Putamen (tissue), 1 donor: ENCODE measurements at regions not wholly inside any gene's neighbourhood (a gene's known extent, or its start where the extent isn't known, plus 50 kb on each side); places are given as distances from the start of the nearest gene placed in this dataset.

Experiments used
- DNase-seq: peaks from one replicate; pipeline ENCODE4 v3.0.0-alpha.2; 2016; ENCODE audit warnings: low spot score

- DNase-seq = no peak
These were observed 183.1 kb upstream of the SH3BP4 start for GRCh38 chr2:234768608-234769196.

- no peak for DNase-seq
These were observed 186.5 kb upstream of the SH3BP4 start for GRCh38 chr2:234765279-234765678.

GRCh38 chr2:234764372-234764771 lies 187.4 kb upstream of the SH3BP4 start:
- no peak for DNase-seq

- DNase-seq = no peak
These were observed 188.6 kb upstream of the SH3BP4 start for GRCh38 chr2:234763002-234763873.

GRCh38 chr2:234761910-234762309 lies 189.9 kb upstream of the SH3BP4 start:
- DNase-seq = no peak

- no peak for DNase-seq
These were observed 197.7 kb upstream of the SH3BP4 start for GRCh38 chr2:234754126-234754525.

GRCh38 chr2:234753701-234754100 lies 198.1 kb upstream of the SH3BP4 start:
- DNase-seq = no peak

DNA sequence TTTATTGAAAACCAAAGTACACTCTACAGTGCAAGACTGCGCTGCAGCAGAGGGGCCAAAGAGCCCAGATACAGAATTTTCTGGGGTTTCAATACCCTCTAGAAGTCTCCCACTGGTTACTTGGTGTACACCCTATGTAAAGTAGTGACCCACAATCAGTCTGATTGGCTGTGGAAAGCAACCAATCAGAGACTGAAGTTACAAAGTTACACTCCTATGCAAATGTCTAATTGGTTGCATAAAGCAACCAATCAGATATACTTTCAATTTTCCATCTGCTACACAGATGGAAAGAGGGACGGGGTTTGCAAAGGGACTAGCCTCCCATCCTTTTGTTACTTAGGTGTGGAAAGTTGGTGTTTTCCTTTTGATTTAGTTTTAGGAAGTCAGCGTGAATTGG lies 198.9 kb upstream of the SH3BP4 start:
- DNase-seq = no peak

- no peak for DNase-seq
These were observed 200.4 kb upstream of the SH3BP4 start for GRCh38 chr2:234751275-234751973.

DNA sequence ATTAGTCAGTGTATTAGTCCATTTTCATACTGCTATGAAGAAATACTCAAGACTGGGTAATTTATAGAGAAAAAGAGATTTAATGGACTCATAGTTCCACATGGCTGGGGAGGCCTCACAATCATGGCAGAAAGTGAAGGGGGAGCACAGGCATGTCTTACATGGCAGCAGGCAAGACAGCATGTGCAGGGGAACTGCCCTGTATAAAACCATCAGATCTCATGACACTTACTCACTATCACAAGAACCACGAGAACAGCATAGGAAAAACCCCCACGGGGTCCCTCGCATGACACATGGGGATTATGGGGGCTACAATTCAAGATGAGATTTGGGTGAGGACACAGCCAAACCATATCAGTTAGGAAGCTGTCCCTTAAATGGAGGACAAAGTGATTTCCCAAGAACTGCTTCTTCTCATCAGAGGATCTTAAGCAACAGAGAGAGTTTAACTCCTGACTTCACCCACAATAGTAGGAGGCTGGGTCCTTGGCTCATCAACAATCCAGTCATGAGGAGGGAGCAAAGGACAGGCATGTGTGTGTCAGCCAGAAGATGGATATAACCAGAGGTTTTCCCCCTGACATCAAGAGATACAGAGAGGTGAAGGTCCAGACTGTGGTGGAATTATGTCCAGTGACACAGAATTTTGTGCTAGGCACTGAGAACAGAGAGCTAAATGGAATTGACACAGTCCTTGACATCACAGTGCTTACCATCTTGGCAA lies 203.8 kb upstream of the SH3BP4 start:
- DNase-seq = no peak

GRCh38 chr2:234747032-234747431 lies 204.8 kb upstream of the SH3BP4 start:
- DNase-seq = no peak

DNA sequence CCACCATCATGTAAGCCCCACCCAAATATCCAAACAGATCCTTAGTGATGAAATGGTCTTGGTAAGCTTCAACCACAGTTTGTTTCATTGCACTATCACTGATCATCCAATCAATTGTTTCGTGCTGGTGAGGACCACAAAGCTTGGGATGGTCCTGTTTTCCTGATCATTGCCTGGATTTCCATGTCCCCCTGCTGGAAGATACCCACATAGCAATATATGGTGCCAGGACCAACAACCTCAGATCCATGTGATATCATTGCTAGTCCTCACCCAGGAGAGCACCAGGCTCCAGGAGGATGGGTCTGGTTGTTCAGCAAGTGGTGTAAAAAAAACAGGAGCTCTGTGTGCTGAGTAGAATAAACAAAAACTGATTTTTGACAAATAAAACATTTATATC lies 206.5 kb upstream of the SH3BP4 start:
- no peak for DNase-seq

- no peak for DNase-seq
These were observed 209.8 kb upstream of the SH3BP4 start for GRCh38 chr2:234741976-234742375.

DNA sequence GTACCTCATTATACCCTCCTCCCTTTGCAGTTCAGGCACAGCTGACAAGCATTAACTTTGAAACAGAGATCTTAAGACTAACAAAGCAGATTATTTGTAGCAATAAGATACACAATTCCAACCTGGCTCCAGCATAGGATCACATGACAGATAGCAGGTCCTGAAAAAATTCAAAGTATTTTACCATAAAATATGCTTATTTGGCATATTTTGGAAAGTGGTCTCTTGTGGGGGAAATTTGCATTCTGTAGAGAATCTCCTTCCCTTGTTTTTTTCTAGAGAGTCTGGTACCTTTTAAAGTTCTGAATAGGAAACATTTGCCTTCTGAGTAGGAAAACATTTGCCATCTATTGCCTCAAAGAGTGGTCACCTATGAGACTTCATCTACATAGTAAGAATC lies 212.8 kb upstream of the SH3BP4 start:
- no peak for DNase-seq

DNA sequence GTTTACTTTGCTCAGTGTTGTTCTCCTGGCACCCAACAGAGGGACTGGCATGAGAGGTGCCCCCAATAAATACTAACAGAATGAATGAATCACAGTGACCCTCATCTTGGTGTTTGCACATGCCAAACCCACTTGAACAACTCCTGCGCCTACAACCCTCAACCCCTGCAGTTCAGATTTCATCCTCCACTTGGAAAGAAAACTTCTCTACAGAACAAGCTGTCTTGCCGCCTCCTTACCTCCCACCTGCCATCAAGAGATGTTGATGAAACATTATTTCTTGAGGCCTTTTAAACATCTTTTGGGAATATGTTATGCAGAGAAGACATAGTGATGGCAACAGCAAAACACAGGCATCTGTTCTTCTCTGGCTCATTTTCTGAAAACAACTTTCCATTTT lies 216.0 kb upstream of the SH3BP4 start:
- DNase-seq = peak; percentile 9

DNA sequence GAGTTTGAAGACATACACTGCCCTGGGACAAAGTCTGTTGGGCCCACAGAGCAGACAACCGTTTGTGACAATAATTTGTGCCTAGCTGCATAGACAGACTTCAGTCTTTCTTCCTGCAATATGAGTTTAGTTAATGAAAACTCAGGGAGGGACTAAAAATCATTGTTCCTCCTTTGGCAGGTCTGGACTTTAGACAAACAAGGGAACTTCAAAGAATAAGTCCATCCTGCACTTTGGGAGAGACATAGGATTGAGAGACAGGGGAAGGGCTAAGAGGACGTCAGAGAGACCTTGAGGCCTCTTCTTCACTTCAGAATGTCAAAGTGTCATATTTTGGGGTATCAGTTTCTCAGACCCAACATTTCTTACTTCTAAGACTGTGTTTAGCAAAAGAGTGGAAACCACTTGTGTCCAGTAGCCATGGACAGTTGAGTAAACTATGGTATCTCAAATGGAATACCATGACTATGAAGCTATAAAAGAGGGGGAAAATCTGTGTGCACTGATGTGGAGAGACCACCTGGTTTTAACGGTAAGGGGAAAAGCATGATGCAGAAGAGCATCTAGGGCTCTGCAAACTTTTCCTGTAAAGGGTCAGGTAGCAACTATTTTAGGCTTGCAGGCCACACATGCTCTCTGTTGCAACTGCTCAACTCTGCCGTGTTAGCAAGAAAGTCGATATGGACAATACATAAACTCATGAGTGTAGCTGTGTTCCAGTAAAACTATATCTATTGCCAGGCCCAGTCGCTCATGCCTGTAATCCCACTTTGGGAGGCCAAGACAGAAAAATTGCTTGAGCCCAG lies 217.8 kb upstream of the SH3BP4 start:
- no peak for DNase-seq

GRCh38 chr2:234733093-234733489 lies 218.7 kb upstream of the SH3BP4 start:
- no peak for DNase-seq

GRCh38 chr2:234732404-234733092 lies 219.3 kb upstream of the SH3BP4 start:
- no peak for DNase-seq

DNA sequence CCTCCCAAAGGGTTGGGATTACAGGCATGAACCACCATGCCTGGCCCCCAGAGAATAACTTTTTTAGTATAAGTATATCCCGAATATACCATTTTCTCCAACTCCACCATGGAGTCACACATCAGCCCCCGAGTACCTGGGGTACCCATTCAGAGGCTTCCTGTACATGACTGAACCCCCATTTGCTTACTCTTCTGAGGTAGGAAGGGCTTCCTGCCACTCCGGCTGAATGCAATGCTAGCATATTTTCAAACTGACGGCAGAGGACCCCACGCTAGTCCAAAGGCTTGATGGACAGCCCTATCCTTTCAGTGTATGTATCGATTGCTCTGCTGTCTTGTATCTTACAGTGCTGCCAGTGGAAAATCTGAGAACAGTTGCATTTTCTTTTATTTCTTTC lies 220.6 kb upstream of the SH3BP4 start:
- DNase-seq = no peak

- no peak for DNase-seq
These were observed 221.7 kb upstream of the SH3BP4 start for GRCh38 chr2:234730066-234730640.
